HG02981 (cell line): ENCODE measurements at regions not wholly inside any gene's neighbourhood (a gene's known extent, or its start where the extent isn't known, plus 50 kb on each side); places are given as distances from the start of the nearest gene placed in this dataset.
"Not testable (repeated sequence)": the region's sequence is repeated elsewhere in the genome, so short reads cannot be mapped to it uniquely, and the experiment has no call there.

Experiments used
- ATAC-seq: cut with Tn5 transposase; IDR thresholded peaks from one replicate; pipeline ENCODE4 v1.9.1; 2021; ENCODE audit warnings: mild to moderate bottlenecking, moderate library complexity; ENCODE audit not compliant: unreplicated experiment

- ATAC-seq, result not testable (repeated sequence)
Measured at GRCh38 chr1:60688221-60688620, 394.1 kb upstream of the NFIA start.

- ATAC-seq, result no peak
Measured at GRCh38 chr1:60681095-60681860, 401.1 kb upstream of the NFIA start.

GRCh38 chr1:60679524-60680375 is 402.6 kb upstream of the NFIA start:
- no peak for ATAC-seq

- ATAC-seq, result no peak
Measured at GRCh38 chr1:60678802-60679201, 403.6 kb upstream of the NFIA start.

DNA sequence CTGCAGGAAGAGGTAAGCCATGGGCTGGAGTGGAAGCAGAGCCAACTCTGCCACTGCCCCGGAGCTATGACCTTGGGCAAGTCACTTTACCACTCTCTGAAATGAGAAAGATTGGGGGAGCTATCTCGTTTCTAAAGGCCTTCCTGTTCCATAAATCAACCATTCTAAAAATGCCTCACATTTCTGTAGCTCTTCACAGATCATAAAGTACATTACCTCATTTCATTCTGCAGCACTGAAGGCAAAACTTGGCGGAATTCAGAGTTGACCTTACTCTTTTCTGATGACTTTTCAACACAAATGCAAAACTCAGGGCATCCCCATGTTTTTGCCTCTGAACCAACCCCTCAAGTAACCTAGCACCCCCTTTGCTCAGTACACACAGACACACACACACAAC is 404.0 kb upstream of the NFIA start:
- no peak for ATAC-seq

GRCh38 chr1:60672449-60672848 is 409.9 kb upstream of the NFIA start:
- ATAC-seq, result no peak

GRCh38 chr1:60670302-60670701 is 412.1 kb upstream of the NFIA start:
- ATAC-seq, result no peak

DNA sequence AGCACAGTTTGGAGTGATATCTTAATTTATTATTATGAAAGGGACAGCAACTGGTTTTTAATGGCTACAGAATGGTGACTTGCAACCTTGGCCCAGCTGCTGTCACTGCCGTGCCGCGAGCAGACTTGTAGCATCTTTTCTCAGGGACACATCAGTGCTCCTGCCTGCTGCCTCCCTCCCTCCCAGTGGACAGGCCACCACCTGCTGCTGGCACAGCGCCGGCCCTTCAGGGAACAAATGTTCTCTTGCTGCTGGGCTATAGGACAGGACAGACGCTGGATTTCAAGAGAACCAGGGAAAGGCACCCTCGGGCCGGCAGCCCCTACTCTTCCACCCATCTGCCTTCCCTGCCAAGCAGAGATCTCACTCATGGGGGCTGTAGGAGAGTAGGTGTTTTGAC is 413.8 kb upstream of the NFIA start:
- ATAC-seq, result no peak

DNA sequence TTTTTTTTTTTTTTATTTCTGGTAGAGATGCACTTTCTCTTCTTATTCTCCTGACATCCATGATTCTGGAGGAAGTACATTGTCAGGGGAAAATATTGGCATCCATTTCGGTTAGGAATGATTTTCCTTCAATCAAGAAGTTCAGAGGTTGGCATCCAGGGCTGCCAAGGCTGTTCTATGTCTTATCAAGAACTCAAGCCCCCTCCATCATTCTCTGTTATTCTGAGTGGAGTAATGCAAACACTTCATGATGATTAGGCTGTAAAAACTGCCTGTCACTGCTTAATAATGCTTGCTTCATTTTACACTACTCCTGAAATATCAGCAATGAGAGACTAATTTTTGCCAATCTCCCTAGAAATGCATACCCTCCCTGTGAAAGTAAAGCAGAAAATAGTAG is 417.1 kb upstream of the NFIA start:
- ATAC-seq, result no peak

DNA sequence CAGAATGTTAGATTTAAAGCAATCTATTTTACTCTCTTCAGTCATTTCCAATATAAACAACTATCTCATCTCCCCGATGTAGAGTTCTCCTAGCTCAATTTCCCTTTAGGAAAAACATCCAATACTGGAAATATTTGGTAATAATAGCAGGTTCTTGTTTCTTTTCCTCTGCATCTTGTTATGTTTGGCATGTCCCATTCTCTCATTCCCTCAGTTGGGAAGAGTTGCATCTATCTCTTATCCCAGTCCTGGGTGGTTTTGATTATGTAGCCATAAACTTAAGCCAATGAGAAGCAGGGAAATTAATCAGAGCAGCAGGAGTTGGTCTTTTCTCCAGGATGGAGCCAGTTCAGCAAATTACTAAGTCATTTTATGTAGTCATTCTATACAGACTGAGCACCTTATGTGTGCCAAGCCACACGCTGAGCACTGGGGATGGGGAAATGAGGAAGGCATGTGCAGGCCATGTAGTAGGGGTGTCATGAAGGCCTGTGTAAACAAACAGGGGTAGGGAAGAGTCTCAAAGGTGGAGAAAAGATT is 418.2 kb upstream of the NFIA start:
- ATAC-seq, result no peak

DNA sequence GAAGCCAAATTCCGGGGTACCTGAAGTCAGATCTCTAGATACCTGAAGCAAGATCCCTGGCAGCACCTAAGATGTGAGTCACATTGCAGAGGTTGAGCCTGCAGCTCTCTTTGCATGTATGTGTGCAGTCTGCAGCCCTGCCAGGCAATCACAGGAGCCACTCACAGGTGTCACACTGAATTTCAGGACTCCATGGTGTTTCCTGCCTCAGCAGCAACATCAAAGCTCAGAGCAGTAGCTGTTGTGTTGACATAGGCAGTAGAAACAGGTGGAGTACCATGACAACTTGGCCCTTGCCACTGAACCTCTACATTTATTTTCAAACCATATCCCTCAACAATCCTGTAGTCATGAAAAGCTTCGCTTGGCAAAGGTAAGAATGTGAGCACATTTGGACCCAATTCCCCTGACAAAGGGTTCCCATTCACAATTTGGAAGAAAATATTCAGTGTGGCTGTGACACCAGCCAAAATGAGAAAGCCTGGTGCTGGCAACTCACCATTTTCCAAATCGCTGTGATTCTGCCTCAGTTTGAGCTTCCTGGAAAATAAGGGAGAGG is 419.8 kb upstream of the NFIA start:
- ATAC-seq, result no peak

- no peak for ATAC-seq
Measured at GRCh38 chr1:60657926-60658325, 424.4 kb upstream of the NFIA start.

DNA sequence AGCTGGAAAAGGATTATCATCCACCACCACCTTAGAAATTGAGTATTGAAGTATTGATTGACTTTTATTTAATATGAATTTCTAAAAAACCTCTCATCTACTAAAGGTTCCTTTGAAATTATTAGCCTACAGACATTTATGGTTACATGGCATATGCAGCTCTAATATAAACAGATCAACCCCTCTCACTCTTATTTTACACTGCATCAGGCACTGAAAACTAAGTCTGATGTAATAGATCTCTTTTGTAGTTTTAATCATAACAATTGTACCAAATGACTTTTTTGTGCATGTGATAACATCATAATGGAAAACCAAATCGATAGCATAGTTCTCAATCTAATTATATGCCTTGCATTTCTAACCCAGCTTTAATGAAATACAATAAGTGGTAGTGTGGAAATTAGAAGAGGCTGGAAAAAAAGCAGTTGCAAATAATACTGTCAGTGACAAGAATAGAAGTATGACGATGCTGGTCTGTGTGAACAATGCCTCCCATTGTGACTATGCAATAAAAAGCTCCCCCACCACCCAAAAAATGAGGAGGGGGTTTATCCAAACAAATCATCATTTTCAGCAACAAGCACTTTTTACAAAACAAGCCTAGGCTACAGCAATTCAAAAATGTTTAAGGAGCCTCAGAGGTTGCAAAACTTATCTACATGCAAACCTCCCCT is 426.5 kb upstream of the NFIA start:
- ATAC-seq, result no peak

- not testable (repeated sequence) for ATAC-seq
Measured at GRCh38 chr1:60640033-60640551, 442.3 kb upstream of the NFIA start.

DNA sequence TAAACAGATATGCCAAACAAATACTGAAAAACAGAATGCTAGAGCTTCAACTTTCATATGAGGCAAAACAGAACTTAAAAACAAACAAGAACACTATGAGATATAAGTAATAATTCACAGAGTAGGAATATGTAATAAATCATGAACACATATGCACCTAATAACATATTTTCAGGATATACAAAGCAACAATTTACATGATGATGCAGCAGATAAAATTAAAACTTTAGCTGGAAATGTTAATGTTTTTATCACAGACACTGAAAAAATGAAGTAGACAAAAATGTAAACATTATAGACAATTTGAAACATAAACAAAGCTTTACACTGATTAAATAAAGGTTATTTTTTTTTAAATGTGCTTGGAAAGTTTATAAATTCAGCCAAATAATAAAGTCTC is 443.1 kb upstream of the NFIA start:
- no peak for ATAC-seq

- no peak for ATAC-seq
Measured at GRCh38 chr1:60637651-60638050, 444.7 kb upstream of the NFIA start.

- no peak for ATAC-seq
Measured at GRCh38 chr1:60636946-60637345, 445.4 kb upstream of the NFIA start.

GRCh38 chr1:60634106-60634505 is 448.3 kb upstream of the NFIA start:
- ATAC-seq, result no peak

GRCh38 chr1:60622486-60622885 is 459.9 kb upstream of the NFIA start:
- no peak for ATAC-seq

- no peak for ATAC-seq
Measured at GRCh38 chr1:60621368-60621851, 461.0 kb upstream of the NFIA start.

DNA sequence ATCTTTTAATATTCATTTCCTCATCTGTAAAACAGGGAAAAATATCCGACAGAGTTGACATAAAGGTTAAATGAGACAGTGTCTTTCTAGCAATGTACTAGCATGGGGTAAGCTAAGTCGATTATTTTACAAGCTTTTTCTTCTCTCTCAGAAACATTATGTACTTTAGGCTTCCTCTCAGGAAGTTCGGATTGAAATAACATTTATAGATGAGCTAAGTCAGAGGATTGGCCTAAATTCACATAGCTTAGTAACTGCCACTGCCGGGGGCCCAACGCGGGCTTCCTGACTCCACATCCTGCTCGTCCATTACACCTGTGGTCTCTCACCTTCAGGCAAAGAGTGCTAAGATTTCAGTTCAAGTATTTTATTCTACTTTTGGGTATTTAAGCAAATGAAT is 462.3 kb upstream of the NFIA start:
- ATAC-seq, result no peak
